ENCODE measurements at regions not wholly inside any gene's neighbourhood (a gene's known extent, or its start where the extent isn't known, plus 50 kb on each side); places are given as distances from the start of the nearest gene placed in this dataset.
A peak's percentile ranks its signal among the peaks of the same experiment; 100 is the strongest.
"Not testable (repeated sequence)": the region's sequence is repeated elsewhere in the genome, so short reads cannot be mapped to it uniquely, and the experiment has no call there.

DNA sequence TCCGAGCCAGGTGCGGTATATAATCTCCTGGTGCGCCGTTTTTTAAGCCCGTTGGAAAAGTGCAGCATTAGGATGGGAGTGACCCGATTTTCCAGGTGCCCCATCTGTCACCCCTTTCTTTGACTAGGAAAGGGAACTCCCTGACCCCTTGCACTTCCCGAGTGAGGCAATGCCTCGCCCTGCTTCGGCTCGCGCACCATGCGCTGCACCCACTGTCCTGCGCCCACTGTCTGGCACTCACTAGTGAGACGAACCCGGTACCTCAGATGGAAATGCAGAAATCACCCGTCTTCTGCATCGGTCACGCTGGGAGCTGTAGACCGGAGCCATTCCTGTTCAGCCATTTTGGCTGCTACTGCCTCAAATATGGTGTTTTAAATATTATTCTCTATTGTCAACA lies 198.0 kb downstream of the MEIS1 start:
- DNase-seq (ENCODE audit: low spot score): not testable (repeated sequence)

DNA sequence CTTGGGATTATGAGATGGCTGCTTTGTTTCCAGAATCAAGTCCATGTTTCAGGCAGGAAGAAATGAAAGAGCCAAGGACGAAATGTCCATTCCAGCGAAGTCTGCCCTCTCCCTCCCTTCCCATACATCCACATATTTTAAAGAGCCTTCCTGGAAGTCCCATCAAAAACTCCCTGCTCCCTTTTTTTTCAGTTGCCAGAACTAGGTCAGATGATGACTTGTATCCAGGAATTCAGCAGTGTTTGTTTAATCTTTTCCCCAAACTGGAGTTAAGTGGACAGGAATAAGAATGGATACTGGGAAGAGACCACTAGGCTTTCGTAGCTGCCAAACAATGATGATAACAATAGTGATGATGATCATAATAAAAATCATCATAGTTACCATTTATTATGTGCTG lies 198.7 kb downstream of the MEIS1 start:
- DNase-seq (ENCODE audit: low spot score): no peak

DNA sequence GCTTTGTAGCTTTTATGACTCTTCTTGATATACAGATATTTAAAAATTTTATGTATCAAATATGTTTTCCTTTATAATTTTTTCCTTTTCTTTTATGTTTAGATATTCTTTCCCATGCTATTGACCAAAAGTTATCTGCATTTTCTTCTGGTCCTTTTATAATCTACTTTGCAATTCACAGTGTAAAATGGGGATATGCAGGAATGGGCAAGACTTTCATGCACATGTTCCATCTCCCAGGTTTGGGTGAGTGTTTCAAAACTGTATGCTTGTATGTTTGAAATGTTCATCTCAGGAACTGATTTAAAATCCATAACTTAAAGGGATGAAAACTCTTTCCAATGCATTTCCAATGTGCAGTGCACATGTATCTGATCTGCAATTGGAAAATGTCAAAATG lies 199.9 kb downstream of the MEIS1 start:
- DNase-seq (ENCODE audit: low spot score): no peak

DNA sequence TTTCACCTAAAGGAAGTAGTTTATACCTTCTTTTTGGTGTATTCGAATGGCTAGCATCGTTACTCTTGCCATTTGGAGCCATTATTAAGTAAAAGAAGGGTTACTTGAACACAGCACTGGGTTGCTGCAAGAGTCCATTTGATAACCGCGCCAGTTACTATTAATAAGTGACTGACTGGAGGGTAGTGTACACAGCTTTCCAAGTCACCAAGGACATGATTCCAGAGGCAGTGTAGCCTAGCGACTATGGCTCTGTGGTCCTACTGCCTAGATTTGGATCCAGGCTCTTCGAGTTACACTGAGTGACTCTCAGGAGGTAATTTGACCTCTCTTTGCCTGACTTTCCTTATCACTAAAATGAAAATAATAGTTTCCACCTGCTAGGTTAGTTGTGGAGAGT lies 206.8 kb downstream of the MEIS1 start:
- DNase-seq (ENCODE audit: low spot score): no peak

DNA sequence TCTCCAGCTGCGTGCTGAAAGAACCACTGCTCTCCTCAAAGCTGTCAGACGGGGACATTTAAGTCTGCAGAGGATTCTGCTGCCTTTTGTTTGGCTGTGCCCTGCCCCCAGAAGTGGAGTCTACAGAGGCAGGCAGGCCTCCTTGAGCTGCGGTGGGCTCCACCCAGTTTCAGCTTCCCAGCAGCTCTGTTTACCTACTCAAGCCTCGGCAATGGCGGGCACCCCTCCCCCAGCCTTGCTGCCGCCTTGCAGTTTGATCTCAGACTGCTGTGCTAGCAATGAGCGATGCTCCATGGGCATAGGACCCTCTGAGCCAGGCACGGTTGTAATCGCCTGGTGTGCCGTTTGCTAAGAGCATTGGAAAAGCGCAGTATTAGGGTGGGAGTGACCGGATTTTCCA lies 213.2 kb downstream of the MEIS1 start:
- DNase-seq (ENCODE audit: low spot score): not testable (repeated sequence)

DNA sequence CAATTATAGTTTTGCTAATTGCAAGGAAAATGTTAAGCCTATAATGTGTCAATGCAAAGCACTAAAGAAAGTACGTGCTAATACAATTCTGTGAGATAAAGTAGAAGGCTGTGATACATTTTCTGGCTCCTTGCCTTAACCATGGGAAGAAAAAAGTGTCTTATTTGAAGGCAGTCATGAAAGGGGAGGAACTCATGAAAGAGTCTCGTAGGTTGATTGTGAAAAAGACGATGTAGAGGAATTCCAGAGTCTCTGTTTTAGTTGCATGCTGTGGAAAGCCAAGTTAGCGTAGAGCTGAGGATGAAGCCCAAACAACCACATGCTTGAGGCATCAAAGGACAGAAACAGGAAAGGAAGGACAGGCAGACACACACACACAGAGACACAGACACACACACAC lies 214.1 kb downstream of the MEIS1 start:
- DNase-seq (ENCODE audit: low spot score): no peak

DNA sequence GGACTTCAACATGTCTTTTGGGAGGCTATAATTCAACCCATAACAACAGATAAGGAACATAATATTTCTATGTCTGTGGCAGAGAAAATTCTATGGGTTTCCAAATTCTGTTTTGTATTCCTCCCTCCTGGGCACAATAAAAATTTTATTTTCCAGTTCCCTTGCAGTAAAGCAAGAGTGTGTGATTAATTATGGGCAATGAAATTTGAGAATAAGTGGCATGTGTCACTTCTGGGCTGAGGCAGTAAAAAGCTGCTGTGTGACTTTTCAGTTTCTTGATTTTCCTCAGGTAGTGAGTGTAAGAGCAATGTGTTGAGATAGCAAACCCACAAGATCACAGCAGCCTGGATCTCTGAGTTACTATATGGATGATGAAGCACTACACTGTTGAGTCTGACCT lies 216.4 kb downstream of the MEIS1 start:
- no peak for DNase-seq (ENCODE audit: low spot score)

DNA sequence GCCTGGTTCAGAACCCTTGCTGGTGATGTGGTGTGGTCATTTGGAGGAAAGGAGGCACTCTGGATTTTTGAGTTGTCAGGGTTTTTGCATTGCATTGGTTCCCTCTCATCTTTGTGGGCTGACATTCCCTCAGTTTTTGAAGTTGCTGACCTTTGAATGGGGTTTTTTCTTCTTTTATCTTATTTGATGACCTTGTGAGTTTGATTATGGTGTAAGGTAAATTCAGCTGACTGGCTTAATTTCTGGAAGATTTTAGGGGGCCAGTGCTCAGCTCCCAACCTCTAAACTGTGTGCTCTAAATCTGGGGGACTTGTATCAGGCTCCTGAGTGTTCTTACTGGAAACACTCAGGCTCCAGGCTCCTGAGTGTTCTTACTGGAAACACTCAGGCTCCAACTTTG lies 225.9 kb downstream of the MEIS1 start:
- DNase-seq (ENCODE audit: low spot score): no peak

DNA sequence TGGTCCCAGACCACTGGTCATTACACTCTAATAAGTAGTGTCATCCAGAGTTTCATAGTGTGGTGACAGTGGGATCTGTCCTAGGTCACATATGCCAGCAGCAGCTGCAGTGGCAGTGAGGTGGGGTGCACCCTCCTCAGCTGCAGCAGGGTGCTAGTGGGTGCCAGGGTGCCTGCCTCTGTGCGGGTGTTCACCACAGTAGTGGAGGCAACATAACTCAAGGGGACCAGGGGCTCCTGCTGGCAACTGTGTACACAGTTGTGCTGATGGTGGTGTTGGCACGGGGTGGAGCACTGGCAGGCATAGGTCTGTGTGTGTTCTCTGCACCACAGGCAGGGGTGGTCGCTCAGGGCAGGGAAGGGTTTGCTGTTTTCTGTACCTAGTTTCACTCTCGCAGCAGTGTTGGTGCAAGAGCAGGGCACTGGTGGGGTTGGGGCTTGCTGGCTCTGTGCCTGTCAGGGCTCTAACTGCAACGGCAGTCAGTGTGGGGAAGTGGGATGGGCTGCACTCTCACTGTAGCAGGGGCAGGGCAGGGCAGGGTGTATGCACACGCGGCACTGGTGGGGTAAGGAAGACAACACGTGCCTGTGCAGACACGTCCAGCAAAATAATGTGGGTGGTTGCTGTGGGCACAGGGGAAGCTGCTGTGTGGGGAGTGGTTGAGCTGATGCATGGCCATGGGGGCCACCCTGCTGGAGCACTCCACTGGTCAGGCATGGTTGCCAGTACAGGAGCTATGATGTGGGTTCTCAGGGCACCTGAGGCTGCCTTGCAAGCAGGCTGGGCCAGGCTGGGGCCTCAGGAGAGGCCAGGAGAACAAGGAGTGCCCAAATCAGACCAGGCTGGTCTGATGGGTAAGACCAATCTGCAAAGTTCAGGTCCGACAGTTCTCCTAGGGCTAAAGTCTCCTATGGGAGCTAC lies 226.6 kb downstream of the MEIS1 start:
- DNase-seq (ENCODE audit: low spot score): no peak

DNA sequence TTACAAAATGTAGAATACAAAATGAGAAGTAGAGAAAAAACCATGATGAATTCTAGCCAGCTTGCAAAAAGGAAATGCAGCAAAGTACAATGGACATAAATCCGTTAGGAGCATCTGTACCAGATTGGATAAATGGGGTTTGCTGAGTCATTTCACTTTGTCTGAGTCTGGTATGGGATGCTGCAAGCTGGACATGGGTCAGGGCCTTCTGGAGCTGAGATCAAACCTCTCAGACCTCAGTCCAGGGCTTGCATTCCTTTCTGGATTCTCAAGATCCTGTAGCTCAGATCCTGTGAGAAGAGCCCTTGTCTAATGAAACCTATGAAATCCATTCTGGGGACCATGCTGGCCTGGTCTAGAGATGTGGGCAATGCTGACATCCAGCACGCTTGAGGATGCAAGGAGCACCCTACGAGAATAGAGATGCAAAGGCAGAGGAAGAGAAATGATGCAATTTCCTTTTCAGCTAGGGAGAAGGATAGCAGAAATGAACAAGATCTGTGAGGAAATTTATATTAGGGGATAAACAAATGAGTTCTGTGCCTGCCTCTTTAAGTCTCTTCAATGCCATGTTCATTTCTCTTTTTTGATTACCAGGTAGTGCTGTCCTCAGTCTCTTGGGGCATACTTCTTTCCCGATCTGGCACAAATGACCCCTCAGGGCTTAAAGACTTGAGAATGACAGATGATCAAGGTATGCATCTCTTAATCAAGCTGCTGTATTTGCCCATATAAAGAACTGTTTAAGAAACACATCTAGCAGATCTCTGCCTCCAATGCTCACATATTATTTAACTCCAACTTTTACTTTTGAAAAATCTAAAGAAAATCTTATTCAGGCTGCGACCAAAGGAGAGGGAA lies 230.4 kb downstream of the MEIS1 start:
- DNase-seq (ENCODE audit: low spot score): no peak

DNA sequence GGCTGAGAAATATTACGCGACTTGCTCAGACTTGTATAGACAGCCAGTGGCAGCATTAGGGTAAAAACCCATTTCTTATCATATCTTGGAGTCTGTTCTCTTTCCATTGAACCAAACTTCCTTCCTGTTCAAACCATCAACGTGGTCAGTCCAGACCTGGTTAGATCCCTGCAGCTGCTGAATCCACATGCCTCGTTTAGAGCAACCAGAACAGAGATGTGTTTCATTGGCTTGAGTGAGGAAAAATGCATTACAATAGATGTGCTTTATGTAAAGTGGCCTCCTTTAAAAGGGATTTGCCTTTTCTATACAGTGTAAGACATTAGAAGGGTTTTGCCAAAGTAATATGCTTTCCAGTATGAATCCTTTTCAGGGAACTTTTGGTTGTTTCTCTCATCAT lies 232.4 kb downstream of the MEIS1 start:
- DNase-seq (ENCODE audit: low spot score): no peak

DNA sequence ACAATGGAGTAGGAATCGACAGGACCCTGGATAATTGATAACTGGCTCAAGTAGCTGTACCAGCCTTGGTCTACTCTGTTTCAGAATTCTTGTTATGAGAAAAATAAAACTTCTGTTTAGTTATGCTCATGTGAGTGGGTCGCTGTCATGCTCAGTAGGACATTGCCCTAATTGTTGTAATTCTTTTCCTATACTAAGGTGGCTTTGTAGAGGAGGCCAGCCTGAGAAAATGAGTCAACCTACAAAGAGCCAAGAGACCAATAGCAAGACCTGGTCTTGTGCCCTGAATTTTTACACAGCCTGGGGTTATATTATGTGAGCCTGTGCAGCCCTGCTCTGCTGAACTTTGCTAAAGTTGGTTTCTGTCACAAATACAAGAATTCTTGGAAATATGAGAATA lies 238.4 kb downstream of the MEIS1 start:
- no peak for DNase-seq (ENCODE audit: low spot score)

DNA sequence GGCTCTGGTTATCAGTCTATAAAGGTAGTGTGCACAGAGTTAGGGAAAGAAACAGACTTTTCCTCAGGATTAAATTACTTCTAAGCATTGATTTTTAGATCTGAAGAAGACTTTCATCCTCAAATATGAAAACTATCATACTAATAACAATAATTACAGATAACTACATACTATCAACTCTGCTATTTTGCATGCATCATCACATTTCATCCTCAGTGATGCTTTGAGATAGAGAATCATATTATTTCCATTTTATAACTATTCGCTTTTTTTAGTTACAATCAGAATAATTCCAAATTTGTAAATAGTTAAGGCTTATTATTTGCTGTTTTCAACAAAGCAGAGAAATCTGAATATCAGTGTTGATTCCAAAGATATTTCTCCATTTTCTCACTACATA lies 239.2 kb downstream of the MEIS1 start:
- DNase-seq (ENCODE audit: low spot score): no peak

DNA sequence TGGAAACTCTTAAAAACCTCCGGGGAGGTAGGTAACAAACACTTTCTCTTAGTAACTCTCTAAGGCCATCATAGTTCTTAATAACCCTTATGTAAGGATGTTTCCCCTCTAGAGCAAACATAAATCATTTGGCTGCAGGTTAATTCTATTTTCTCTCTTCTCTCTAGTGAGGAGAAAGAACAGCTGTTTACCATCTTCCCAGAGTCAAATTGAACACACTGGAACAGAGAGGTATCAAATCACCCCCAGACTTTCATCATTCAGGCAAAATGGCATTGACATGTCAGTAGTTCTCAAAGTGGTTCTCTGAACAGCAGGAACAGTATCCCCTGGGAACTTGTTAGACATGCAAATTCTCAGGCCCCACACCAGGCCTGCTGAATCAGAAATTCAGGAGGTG lies 240.7 kb downstream of the MEIS1 start:
- no peak for DNase-seq (ENCODE audit: low spot score)

DNA sequence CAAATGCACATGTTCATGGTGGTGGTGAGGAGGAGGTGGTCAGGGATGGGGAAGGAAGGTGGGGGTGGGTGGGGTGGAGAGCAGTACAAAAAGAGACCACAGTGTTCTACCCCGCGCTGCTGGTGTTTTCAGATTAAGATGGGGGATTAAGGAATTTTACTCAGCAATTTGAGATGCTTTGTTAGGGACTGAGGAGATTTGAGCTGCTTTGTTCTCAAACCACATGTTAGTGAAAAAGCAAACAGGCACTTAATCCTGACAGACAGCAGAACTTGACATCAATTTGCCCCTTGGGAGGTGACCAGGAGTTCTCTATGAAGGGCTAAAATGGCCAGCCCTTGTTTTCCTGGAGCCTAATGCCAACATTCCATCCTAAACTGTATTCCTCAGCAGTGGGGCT lies 244.5 kb downstream of the MEIS1 start:
- DNase-seq (ENCODE audit: low spot score): no peak

DNA sequence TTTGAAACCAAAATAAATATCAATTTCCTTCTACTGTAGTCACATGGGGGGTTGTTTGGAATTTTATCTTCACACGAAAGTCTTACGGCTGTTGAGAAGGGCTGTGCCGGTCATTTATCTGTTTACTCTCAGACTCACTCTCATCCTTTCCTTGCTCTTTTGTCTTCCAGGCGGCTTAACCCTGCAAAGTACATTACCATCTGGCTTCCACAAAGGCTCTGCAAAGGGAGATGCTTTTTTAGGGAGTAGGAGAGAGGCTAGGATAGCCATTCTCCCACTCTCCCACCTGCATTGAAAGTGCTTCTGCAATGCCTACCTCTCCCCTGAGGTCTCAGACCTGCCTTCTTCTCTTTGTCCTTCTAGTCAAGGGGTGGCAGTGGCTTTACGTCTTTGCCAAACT lies 247.6 kb downstream of the MEIS1 start:
- no peak for DNase-seq (ENCODE audit: low spot score)

DNA sequence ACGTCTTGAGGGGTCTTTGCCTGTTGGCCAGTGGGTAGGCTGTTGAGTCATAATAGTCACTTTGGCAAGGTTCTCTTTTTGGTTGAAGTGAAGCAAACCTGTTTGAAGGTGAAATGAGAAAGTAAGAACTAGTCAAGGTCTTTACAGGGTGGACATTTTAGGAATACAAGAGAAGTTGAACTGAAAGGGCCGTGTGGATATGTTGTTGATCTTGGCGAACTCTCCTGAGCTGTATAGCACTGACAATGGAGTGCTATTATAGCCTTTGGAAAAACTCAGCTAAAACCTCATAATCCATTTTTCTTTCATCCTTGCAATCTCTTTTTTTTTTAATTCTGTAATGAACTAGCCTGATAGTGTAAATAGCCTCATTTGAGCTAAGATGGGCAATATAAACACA lies 248.1 kb downstream of the MEIS1 start:
- no peak for DNase-seq (ENCODE audit: low spot score)

DNA sequence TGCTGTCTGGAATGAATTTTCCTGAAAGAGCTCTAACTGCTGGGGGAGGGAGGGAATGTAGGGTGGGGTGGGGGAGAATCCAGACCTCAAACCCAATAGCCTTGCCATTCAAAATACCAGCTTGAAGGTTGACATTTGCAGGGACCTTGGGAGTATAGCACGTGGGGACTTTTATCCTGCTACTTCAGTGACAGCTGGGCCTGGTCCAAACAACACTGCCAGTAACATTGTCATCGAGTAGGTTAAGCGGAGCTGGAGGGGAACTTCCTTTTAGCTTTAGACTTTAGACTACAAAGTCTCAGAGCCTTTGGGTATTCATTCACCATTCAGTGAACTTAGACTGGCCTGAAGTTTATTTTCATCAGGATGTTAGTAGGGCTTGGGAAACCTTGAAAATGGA lies 248.7 kb downstream of the MEIS1 start:
- peak; percentile 73 for DNase-seq (ENCODE audit: low spot score)

DNA sequence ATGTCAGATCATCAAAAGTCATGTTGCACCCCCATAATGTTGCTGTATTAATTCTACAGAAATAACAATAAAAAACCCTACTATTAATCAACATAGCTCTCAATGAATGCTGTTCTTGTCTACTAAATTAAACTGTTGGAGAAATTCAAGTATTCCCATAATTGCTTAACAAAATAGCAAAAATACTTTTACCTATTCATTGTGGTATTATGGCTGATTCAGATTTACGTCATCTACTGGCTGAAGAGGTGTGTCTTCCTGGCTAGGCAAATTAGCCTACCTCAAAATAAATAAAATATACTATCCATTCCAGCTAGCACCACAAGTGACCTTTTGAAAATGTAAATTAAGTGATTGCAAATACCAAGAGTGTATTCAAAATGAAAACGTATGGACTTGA lies 249.4 kb downstream of the MEIS1 start:
- no peak for DNase-seq (ENCODE audit: low spot score)

DNA sequence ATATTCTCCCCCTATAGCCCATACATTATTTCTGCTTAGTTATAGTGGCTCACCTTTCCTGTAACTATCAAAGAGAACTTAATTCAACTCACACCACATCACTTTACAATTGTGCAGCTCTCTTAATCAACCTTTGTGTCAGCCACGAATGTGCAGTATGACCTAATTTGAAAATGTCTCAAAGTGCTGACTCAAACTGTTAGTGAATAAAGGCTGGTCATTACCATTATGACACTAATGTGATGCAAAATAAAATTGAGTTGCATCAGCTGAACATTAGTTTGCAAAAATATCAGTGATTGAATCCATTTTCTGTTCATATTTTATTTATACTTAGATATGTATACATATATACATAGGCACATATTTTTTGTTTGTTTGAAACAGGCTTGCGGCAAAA lies 251.8 kb downstream of the MEIS1 start:
- DNase-seq (ENCODE audit: low spot score): no peak

DNA sequence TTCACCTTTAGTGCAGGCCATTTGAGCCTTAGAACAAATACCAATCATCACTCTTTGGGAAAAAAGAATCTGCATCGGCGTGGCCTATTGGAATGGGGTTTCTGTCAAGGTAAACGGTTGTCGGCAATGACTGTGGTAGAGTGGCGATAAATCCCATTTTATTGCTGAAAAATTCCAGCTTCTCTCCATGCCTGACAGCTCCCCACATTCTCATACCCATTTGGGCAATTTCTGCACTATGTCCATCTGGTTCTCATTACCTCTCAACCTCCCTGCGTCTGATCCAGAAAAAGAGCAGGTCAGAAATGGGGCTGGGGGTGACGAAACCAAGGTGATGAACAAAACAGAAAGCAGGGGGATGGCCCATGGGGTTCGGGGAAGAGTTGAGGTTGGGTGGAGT lies 254.0 kb downstream of the MEIS1 start:
- DNase-seq (ENCODE audit: low spot score): no peak

DNA sequence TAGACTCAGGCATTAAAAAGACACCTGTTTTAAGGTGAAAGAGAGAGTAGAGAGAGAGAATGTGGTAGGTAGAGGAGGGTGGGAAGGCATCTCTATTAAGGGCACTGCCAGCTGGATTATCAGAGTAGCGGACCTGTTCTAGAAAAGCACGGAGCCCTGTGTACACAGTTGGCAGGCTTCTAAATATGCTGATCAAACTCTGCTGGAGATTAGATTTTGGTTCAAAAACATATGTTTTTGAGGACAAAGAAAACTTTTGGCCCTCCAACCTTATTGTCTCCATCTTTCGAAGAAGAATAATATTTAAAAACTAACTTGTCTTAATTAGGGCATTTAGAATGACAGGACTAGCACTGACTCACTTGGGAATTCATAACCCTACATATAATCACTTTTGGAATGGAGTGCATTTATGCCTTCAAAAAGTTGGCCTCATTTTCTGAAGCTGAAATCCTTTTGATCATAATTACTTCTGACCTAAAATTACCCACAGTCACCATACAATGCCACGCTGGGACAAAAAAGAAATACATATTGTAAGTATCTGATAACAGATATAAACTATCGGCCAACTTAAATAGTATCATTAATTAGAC lies 254.6 kb downstream of the MEIS1 start:
- DNase-seq (ENCODE audit: low spot score): no peak
